Gastrocnemius medialis (tissue), 4 donors: ENCODE measurements at regions not wholly inside any gene's neighbourhood (a gene's known extent, or its start where the extent isn't known, plus 50 kb on each side); places are given as distances from the start of the nearest gene placed in this dataset.

ENCODE experiments used
- ATAC-seq, 2 donors: fragments of 150-250 bp; one replicate each; pipeline ENCODE4 v1.9.1; 2016
- DNase-seq, 2 donors: peaks; one replicate each; pipeline ENCODE4 v3.0.0-alpha.2; 2019
- H3K27ac ChIP-seq, 4 donors: fragments of 200-600 bp; sonication (generic); 1 replicate in 1 of 4; 2 replicates in 3 of 4; pipeline ENCODE4 v1.5.1; 2016 to 2018; ENCODE audit warnings: mild to moderate bottlenecking in 2 of 4, moderate library complexity in 1 of 4
- H3K27me3 ChIP-seq, 3 donors: fragments of 200-600 bp; sonication (generic) in 2 of 3; 1 replicate in 1 of 3; 2 replicates in 2 of 3; pipeline versions ENCODE4 v1.5.1 to v1.6.0; 2016 to 2019; ENCODE audit warnings: mild to moderate bottlenecking in 1 of 3, moderate library complexity in 1 of 3
- H3K36me3 ChIP-seq, 2 donors: fragments of 200-600 bp; sonication (generic) in 1 of 2; one replicate each; pipeline ENCODE4 v1.5.1; 2017 to 2018
- H3K4me1 ChIP-seq, 2 donors: fragments of 200-600 bp; sonication (generic) in 1 of 2; one replicate each; pipeline ENCODE4 v1.5.1; 2016 to 2017; ENCODE audit warnings: mild to moderate bottlenecking in 2 of 2
- H3K4me3 ChIP-seq, 4 donors: fragments of 200-600 bp; sonication (generic) in 3 of 4; 1 replicate in 1 of 4; 2 replicates in 3 of 4; pipeline ENCODE4 v1.5.1; 2016 to 2019; ENCODE audit warnings: mild to moderate bottlenecking in 2 of 4
- H3K9me3 ChIP-seq, 3 donors: fragments of 200-600 bp; sonication (generic) in 2 of 3; 1 replicate in 1 of 3; 2 replicates in 2 of 3; pipeline ENCODE4 v1.5.1; 2016 to 2019
- POLR2A ChIP-seq, 2 donors: fragments of 450-650 bp; IDR thresholded peaks; one replicate each; pipeline ENCODE4 v1.6.1; 2017; ENCODE audit warnings: antibody characterized with exemption in 2 of 2, mild to moderate bottlenecking in 2 of 2, moderate library complexity in 2 of 2
- in situ Hi-C, 4 donors: fragments of 200-750 bp; cut with MboI; loops; one replicate each; pipeline versions ENCODE4 v1.15.0 to v1.8.0; 2017; ENCODE audit warnings: low sequenced_read_pairs in 4 of 4
- intact Hi-C: fragments of 100-400 bp; cut with DNase I; formaldehyde crosslinking; loops from one replicate; pipeline ENCODE4 v1.15.1; 2023; ENCODE audit warnings: low total_unique reads
- TF ChIP-seq, protein P1 (sequence below), 5 experiments: fragments of 450-650 bp in 3 of 5; fragments of 200-600 bp in 2 of 5; sonication (generic) in 2 of 5; IDR thresholded peaks in 4 of 5; conservative IDR thresholded peaks in 1 of 5; 1 replicate in 4 of 5; 2 replicates in 1 of 5; pipeline ENCODE4 v1.5.1; 2016 to 2019; ENCODE audit warnings: antibody characterized with exemption in 5 of 5, mild to moderate bottlenecking in 3 of 5, moderate library complexity in 3 of 5

- ATAC-seq: no peak
- Histone ChIP-seq H3K27me3 (no peaks in the 10 kb centered on the region), H3K4me1 (no peaks in the 10 kb centered on the region), H3K27ac (no peak overlapping the region), H3K4me3 (no peak overlapping the region), H3K36me3 (no peaks in the 10 kb centered on the region), H3K9me3 (no peaks in the 10 kb centered on the region)
- intact Hi-C loops: no loop called here
- in situ Hi-C loops: no loop called here
- no peak for TF ChIP-seq POLR2A (IDR thresholded peaks at IDR 0.05)
- TF ChIP-seq, protein P1, sequence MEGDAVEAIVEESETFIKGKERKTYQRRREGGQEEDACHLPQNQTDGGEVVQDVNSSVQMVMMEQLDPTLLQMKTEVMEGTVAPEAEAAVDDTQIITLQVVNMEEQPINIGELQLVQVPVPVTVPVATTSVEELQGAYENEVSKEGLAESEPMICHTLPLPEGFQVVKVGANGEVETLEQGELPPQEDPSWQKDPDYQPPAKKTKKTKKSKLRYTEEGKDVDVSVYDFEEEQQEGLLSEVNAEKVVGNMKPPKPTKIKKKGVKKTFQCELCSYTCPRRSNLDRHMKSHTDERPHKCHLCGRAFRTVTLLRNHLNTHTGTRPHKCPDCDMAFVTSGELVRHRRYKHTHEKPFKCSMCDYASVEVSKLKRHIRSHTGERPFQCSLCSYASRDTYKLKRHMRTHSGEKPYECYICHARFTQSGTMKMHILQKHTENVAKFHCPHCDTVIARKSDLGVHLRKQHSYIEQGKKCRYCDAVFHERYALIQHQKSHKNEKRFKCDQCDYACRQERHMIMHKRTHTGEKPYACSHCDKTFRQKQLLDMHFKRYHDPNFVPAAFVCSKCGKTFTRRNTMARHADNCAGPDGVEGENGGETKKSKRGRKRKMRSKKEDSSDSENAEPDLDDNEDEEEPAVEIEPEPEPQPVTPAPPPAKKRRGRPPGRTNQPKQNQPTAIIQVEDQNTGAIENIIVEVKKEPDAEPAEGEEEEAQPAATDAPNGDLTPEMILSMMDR (IDR thresholded peaks at IDR 0.05 in 4 of 5, conservative IDR thresholded peaks at IDR 0.05 in 1 of 5): no peak
- no peak for DNase-seq
These were observed 106.5 kb upstream of the BMPER start for GRCh38 chr7:33798686-33799325.

DNA sequence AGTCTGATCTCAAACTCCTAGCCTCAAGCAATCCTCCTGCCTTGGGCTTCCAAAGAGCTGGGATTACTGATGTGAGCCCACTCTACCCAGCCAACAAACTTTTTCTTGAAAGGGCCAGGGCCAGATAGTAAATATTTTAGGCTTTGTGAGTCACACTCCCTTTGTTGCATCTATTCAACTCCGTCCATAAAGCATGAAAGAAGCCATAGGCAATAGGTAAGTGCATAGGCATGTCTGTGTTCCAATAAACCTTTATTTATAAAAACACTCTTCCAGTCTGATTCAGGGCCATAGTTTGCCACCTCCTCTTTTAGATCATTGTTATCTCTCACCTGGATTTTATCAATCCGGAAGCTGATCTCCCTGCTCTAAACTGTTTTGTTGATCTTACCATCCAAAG is 105.6 kb upstream of the BMPER start:
- ATAC-seq (no peak), DNase-seq (no peak)
- no peak overlapping the region for H3K27ac ChIP-seq
- H3K4me1 ChIP-seq: no peaks in the 10 kb centered on the region
- no peaks in the 10 kb centered on the region for H3K36me3 ChIP-seq
- in situ Hi-C loops (no loop called here), intact Hi-C loops (no loop called here)
- H3K27me3 ChIP-seq: no peaks in the 10 kb centered on the region
- TF ChIP-seq, protein P1 (IDR thresholded peaks at IDR 0.05 in 4 of 5, conservative IDR thresholded peaks at IDR 0.05 in 1 of 5): no peak
- no peak for TF ChIP-seq POLR2A (IDR thresholded peaks at IDR 0.05)
- no peak overlapping the region for H3K4me3 ChIP-seq
- no peaks in the 10 kb centered on the region for H3K9me3 ChIP-seq

GRCh38 chr7:33802600-33802999 is 102.7 kb upstream of the BMPER start:
- H3K9me3 ChIP-seq: no peaks in the 10 kb centered on the region
- no peak for ATAC-seq
- no peak overlapping the region for H3K4me3 ChIP-seq
- peaks cover 0 to 4% of the 10 kb centered on the region in 2 donors for H3K4me1 ChIP-seq
- DNase-seq: no peak
- intact Hi-C loops: no loop called here
- TF ChIP-seq, protein P1 (IDR thresholded peaks at IDR 0.05 in 4 of 5, conservative IDR thresholded peaks at IDR 0.05 in 1 of 5): no peak
- no peak for TF ChIP-seq POLR2A (IDR thresholded peaks at IDR 0.05)
- in situ Hi-C loops: no loop called here
- no peak overlapping the region for H3K27ac ChIP-seq
- no peaks in the 10 kb centered on the region for H3K27me3 ChIP-seq
- H3K36me3 ChIP-seq: no peaks in the 10 kb centered on the region

GRCh38 chr7:33804140-33804660 is 101.1 kb upstream of the BMPER start:
- in situ Hi-C loops: no loop called here
- no peak for ATAC-seq
- intact Hi-C loops: no loop called here

More at GRCh38 chr7:33804140-33804660, 101.1 kb upstream of the BMPER start:
- Histone ChIP-seq H3K4me3 (no peak overlapping the region), H3K27me3 (no peaks in the 10 kb centered on the region), H3K27ac (no peak overlapping the region), H3K4me1 (peaks cover 11 to 17% of the 10 kb centered on the region in 2 donors), H3K9me3 (no peaks in the 10 kb centered on the region), H3K36me3 (no peaks in the 10 kb centered on the region)
- no peak for DNase-seq
- no peak for TF ChIP-seq POLR2A (IDR thresholded peaks at IDR 0.05)
- TF ChIP-seq, protein P1 (IDR thresholded peaks at IDR 0.05 in 4 of 5, conservative IDR thresholded peaks at IDR 0.05 in 1 of 5): no peak
